ENCODE measurements at regions not wholly inside any gene's neighbourhood (a gene's known extent, or its start where the extent isn't known, plus 50 kb on each side); places are given as distances from the start of the nearest gene placed in this dataset.

DNA sequence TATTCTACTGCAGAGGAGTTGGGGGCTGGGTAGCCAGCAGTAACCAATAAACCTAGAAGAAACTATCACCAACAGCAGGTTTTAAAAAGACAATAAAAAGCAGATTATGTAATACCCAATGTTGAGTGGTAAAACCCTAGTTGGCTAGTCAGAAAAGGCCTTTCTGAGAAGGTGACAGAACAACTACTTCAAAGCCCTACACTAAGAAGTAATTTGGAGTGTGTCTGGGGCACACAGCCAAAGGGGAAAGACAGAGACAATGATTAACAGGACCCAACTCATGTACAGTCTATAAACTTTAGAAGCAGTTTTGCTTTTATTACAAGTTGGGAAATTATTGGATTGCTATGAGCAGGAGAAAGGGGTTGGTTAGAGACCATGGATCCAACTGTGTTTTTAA, 77.2 kb upstream of the TMEM106B start:
- no peak for DNase-seq

DNA sequence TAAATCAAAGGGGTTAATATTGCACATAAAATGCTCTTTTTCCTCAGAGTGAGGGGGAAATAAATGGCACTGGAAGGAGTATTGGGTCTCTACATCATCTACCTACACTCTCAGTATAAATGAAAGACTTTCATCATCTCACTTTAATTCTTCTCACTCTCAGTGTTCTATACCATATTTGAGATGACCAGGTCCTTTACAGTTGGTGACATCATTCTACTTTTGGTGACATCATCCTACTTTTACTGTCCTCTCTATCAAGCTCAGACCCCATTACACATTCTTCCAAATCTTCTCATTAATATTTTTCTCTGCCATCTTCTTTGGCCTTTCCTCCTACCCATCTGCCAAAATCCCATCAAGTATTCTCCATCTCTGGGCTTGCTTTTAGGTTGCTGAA, 74.6 kb upstream of the TMEM106B start:
- DNase-seq: no peak

DNA sequence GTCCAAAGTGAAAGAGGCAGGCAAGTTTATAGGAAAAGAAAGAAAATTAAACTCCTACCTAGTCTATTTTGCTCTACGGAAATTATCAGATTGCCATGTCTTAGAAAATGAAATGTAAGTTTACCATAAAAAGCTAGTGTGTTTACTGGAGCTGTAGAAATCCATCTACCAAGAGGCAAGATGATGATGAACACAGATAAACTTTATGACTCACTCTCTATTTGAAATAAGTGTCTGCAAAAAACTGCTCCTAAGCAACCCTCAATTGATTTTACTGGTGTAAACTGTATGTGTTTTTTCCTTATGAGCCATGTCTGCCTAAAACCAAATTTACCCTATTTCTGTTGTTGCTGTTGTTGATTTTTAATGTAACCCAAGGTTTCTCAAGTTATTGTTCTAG, 73.8 kb upstream of the TMEM106B start:
- DNase-seq: no peak

DNA sequence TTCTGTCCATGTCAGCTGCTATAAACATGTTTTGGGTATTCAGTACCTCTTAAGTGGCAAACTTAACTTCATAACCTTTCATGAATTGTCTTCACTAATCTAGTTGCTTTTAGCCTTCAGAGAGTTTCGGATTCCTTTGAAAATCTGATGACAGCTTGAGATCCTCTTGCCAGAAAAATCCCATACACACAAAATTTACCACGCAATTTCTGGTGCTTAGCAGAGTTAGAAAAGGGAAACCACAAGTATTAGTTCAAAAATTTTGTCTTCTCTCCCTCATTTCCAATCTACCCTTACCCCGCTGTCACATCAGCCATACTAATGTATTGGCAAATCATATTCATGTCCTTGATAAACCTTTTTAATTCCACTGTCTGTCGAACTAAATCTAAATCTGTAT, 72.7 kb upstream of the TMEM106B start:
- DNase-seq: no peak

DNA sequence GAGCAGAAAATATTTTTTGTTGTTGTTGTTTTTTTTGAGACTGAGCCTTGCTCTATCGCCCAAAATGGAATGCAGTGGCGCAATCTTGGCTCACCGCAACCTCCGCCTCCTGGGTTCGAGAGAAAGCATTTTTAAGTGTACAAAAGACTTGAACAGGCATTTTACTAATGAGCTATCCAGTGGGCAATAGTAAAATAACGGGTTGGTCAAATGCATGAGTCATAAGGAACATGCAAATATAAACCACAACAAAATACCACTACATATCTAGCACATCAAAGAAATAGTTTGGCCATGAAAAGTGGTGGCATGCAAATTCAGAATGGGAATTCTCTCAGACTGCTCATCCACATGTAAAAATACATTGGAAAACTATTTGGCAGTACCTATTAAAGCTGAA, 71.7 kb upstream of the TMEM106B start:
- no peak for DNase-seq

DNA sequence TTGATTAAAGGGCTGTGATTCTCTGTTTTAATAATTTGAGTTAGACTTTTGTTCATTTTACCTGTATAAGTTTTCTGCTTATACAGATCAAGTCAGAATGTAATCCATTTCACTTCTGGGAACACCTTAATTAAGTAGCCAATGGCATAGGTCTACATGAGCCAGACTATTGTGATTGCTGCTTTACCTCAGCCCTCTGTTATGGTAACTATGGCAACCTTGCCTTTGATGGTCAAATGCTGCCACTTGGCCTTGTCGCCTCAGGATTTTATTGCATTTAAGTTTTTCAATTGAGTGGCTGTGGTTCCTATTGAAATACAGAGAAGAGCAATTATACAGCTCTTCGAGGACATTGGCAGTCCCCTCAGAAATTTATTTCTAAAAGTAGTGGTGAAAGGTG, 64.3 kb upstream of the TMEM106B start:
- DNase-seq: no peak

DNA sequence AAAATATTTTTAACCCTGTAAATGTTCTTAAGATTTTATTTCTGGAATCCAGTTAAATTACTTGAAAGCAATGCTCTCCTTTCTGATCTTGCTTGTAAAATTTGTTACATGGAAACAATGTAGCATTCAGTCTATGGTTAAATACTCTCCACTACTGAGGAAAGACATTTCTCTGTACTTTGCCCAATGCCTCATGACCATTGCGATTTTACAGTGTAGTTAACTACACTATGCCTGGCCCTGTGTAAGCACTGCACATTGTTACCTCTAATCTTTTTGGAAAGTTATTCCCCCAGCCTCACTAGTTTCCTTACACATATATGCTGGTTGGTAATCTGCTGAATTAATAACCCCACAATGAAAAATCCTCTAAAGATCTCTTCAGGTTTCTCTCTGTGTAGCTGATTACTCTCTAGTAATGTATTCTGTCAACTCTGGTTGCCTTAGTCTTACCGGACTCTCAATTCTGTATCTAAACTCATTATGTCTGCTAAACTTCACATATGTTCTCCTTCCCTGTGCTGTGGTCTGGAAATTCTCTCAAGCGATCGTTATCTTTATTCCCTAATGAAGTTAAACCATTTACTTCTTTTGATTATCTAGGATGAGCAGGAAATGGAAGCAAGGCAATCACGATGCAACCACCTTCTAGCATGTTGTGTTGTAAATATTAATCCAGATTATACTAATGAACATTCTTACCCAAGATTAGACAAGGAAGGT, 58.7 kb upstream of the TMEM106B start:
- no peak for DNase-seq

DNA sequence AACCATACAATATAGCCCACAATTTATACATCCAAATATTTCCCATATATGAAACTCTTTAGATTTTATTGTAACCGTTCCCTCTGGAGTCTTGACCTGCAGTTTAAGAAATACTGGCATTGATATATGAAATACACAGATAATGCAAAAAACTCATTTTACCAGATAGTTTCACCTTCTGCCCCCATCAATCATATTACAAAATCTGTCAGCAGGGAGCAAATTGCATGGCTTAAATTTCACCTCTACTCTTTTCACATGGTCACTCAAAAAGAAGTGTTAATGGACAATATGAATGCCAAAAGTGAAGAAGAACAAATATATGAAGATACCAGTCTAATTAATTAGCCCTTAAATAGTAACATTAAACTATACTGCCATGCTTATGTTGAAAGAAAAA, 57.0 kb upstream of the TMEM106B start:
- DNase-seq: no peak

DNA sequence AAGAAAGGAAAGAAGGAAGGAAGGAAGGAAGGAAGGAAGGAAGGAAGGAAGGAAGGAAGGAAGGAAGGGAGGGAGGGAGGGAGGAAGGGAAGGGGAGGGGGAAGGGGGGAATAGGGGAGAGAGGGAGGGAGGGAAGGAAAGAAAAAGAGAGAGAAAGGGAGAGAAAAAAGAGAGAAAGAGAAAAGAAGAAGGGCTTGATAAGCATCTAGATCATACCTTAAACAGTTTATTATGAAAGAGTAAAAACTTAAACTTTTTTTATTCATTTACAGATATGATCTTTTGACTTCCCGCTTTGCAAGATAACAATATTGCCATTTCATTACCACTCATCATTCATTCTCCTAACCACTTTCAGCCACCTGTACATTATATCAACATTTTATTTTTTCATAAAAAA, 53.6 kb upstream of the TMEM106B start:
- DNase-seq: no peak

DNA sequence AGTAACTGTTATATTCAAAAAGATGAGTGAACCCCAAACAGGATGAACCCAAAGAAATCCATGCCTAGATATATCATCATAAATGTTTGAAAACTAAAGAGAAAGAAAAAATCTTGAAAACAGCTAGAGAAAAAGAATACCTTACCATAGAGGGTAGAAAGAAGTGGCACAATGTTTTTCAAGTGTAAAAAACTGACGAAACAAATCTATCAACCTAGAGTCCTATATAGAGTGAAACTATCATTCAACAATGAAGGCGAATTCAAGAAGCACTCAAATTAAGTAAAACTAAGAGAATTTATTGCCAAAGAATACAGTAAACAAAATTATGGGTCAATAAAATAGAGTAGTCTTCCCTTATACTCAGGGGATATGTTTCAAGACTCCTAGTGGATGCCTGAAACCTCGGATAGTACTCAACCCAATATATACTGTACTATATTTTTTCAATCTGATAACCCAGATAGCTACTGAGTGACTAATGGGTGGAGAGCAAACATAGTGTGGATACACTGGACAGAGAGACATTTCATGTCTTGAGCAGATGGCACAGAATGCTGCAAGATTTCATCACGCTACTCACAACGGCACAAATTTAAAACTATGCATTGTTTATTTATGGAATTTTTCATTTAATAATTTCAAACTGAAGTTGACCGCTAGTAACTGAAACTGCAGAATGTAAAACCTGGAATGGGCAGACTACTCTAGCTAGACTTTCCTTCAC, 52.6 kb upstream of the TMEM106B start:
- DNase-seq: no peak

DNA sequence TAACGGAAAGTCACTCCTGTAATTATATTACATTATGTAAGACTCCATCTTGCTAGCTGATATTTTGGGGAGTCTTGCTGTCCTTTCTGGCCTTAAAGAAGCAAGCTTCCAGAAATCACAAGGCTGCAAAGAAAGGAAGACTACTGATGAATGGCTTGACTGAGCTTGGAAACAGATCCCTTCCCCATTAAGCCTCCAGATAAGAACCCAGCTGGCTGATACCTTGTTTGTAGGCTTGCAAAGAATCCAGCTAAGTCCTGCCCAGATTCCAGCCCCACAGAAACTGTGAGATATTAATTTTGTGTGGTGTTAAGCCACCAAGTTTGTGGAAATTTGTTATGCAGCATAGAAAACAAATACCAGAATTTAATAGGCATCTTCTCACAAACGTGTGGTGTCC, 49.9 kb upstream of the TMEM106B start:
- DNase-seq: no peak
